NT2/D1 (cell line): ENCODE measurements at regions not wholly inside any gene's neighbourhood (a gene's known extent, or its start where the extent isn't known, plus 50 kb on each side); places are given as distances from the start of the nearest gene placed in this dataset.
"Not testable (repeated sequence)": the region's sequence is repeated elsewhere in the genome, so short reads cannot be mapped to it uniquely, and the experiment has no call there.

ENCODE experiments used
- DNase-seq: peaks from one replicate; pipeline ENCODE4 v3.0.0-alpha.2; 2011; ENCODE audit warnings: low read depth, low spot score
- H3K27me3 ChIP-seq: 2 replicates; pipeline ENCODE4 v1.6.0; 2011; ENCODE audit warnings: mild to moderate bottlenecking; ENCODE audit not compliant: insufficient read length, insufficient read depth
- H3K36me3 ChIP-seq: 2 replicates; pipeline ENCODE4 v1.6.1; 2011; ENCODE audit warnings: mild to moderate bottlenecking, low read length, mixed read lengths; ENCODE audit not compliant: insufficient read depth, insufficient read length
- H3K4me1 ChIP-seq: 2 replicates; pipeline ENCODE4 v1.5.1; 2011; ENCODE audit not compliant: insufficient read depth, insufficient read length
- H3K4me3 ChIP-seq: 2 replicates; pipeline ENCODE4 v1.5.1; 2011; ENCODE audit warnings: low read depth; ENCODE audit not compliant: insufficient read length
- H3K9ac ChIP-seq: 2 replicates; pipeline ENCODE4 v1.6.0; 2011; ENCODE audit warnings: low read depth; ENCODE audit not compliant: insufficient read length
- H3K9me3 ChIP-seq: 2 replicates; pipeline ENCODE4 v1.5.1; 2011; ENCODE audit warnings: mild to moderate bottlenecking, low read length; ENCODE audit not compliant: insufficient read depth
- SUZ12 ChIP-seq: IDR thresholded peaks from 2 replicates; pipeline ENCODE4 v1.6.1; 2011; ENCODE audit not compliant: insufficient read length, insufficient read depth; ENCODE audit errors: extremely low read depth
- YY1 ChIP-seq: IDR thresholded peaks from 2 replicates; pipeline ENCODE4 v1.6.1; 2011; ENCODE audit not compliant: insufficient read length, insufficient read depth
- ZNF274 ChIP-seq: IDR thresholded peaks from 2 replicates; pipeline ENCODE4 v1.6.1; 2011; ENCODE audit warnings: mild to moderate bottlenecking, low read depth, low read length

GRCh38 chr18:5704847-5705246 is 161.1 kb upstream of the EPB41L3 start:
- H3K4me3 ChIP-seq, result no peak overlapping the region
- no peaks in the 10 kb centered on the region for H3K36me3 ChIP-seq
- H3K27me3 ChIP-seq, result no peaks in the 10 kb centered on the region
- H3K9me3 ChIP-seq, result no peaks in the 10 kb centered on the region
- H3K9ac ChIP-seq, result no peak overlapping the region
- no peak for DNase-seq
- no peak for TF ChIP-seq ZNF274
- no peak for TF ChIP-seq YY1
- no peak for TF ChIP-seq SUZ12
- H3K4me1 ChIP-seq, result no peaks in the 10 kb centered on the region

DNA sequence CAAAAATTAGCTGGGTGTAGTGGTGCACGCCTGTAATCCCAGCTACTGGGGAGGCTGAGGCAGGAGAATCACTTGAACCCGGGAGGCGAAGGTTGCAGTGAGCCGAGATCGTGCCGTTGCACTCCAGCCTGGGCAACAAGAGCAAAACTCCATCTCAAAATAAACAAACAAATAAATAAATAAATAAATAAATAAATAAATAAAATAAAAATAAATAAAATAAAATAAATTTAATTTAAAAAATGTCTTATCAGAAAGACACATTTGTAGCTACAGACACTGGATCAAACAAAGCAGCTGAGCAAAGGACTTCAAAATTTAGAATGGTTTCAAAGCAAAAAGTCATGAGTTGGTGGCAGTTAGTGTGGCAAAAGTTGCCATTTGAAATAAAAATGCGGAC is 158.2 kb upstream of the EPB41L3 start:
- H3K9ac ChIP-seq, H3K36me3 ChIP-seq, H3K9me3 ChIP-seq, H3K4me1 ChIP-seq, H3K27me3 ChIP-seq, DNase-seq, H3K4me3 ChIP-seq: not testable (repeated sequence)

DNA sequence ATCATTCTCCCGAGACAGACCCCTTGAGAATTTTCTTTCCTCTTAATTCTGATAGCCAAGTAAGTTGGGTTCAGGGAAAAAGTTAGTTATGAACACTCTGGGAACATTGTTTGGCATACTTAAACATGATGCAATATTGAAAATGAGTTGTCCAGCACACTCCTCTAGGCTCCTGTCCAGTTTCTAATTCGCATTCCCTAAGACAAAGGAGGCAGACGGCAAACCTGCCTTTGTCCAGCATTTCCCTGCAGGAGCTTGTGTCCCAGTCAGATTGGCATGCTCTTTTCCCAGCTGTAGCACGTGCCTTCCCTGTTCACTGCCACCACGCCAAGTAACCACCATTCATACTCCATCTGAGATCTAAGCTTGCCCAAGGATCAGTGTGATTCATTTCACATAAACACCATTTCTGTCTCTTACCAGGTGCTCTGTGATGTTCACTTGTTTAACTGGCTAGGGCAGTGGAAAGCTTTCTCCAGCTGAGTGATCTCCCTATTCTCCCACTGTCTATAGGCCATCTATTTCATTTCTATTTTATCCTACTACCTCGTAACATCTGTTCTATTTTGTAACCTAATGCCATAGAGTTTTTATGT is 150.0 kb upstream of the EPB41L3 start:
- TF ChIP-seq ZNF274, result no peak
- no peak for TF ChIP-seq YY1
- no peak for TF ChIP-seq SUZ12
- no peak overlapping the region for H3K9ac ChIP-seq
- no peaks in the 10 kb centered on the region for H3K4me1 ChIP-seq
- no peaks in the 10 kb centered on the region for H3K27me3 ChIP-seq
- H3K9me3 ChIP-seq, result no peaks in the 10 kb centered on the region
- DNase-seq, result no peak
- H3K36me3 ChIP-seq, result no peaks in the 10 kb centered on the region
- H3K4me3 ChIP-seq, result no peak overlapping the region

DNA sequence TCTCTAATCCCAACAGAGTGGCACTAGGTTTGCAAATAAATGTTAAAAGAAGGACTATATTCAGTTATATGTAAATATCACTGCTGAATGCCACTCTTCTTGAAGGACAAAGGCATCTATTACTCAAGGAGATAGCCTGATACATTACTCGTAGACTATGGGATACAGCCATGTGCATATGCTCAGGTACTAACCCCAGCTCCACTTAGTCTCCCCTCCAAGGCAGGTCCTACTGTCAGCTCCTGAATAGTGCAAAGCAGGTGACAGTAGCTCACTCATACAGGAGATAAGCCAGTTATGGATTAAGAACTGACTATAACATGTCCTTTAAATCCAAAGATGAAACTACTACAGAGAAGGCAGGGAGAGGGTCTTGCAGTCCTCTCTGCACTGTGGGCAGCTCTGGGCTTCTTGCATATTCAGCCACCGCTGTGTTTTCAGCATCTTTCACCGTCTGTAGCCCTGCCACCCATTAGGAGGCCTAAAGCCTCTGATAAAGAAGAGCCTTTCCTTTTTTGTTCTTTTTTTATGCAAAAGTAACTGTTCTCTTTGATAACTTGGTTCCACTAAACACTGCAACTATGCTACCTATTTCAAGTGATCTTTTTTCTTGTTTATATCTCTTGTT is 135.1 kb upstream of the EPB41L3 start:
- H3K4me1 ChIP-seq, result no peaks in the 10 kb centered on the region
- DNase-seq, result peak; percentile 27
- no peaks in the 10 kb centered on the region for H3K36me3 ChIP-seq
- H3K9me3 ChIP-seq, result no peaks in the 10 kb centered on the region
- TF ChIP-seq SUZ12 (no peak), ZNF274 (no peak), YY1 (no peak)
- no peak overlapping the region for H3K4me3 ChIP-seq
- no peak overlapping the region for H3K9ac ChIP-seq
- no peaks in the 10 kb centered on the region for H3K27me3 ChIP-seq

DNA sequence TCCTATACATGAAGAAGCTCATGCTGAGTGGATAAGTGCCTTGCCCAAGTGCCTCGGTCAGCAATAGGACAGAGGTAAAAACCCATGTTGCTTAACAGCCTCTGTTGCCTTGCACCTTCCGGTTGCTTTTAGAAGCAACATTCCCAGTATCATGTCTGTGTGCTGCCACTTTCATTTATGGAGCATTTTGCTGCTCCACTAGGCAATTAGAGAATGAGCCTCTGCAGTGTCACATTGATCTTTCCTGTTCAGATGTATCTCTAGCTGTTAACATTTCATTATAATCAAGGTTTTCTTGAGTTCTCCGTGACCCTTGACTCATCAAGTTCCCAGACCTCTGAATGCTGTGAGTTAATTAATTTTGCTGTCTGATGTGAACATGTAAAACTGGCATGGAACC is 134.5 kb upstream of the EPB41L3 start:
- Histone ChIP-seq H3K27me3 (no peaks in the 10 kb centered on the region), H3K4me3 (no peak overlapping the region), H3K4me1 (no peaks in the 10 kb centered on the region), H3K9me3 (no peaks in the 10 kb centered on the region), H3K36me3 (no peaks in the 10 kb centered on the region), H3K9ac (no peak overlapping the region)
- no peak for DNase-seq
- no peak for TF ChIP-seq SUZ12
- TF ChIP-seq ZNF274, result no peak
- TF ChIP-seq YY1, result no peak

GRCh38 chr18:5673616-5674015 is 129.8 kb upstream of the EPB41L3 start:
- no peaks in the 10 kb centered on the region for H3K9me3 ChIP-seq
- no peak overlapping the region for H3K4me3 ChIP-seq
- H3K9ac ChIP-seq, result no peak overlapping the region
- H3K36me3 ChIP-seq, result no peaks in the 10 kb centered on the region
- no peaks in the 10 kb centered on the region for H3K4me1 ChIP-seq
- DNase-seq, result peak; percentile 5
- H3K27me3 ChIP-seq, result no peaks in the 10 kb centered on the region
- TF ChIP-seq SUZ12, result no peak
- TF ChIP-seq ZNF274, result no peak
- TF ChIP-seq YY1, result no peak

DNA sequence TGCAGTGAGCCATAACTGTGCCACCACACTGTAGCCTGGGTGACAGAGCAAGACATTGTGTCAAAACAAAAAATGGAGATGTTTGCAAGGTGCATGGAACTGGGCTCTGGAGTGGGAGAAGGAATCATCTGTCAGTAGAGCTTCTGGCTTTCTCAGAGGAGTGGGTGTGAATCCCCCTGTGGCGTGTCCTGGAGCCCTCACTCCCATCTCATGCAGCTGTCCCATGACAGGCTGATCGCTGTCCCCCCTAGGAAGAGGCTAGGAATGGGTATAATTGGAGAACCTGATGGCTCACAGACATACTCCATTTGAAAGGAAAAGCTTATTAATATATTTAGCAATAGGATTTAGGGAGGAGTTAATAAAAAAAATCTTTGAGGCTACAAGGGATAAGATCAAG is 125.8 kb upstream of the EPB41L3 start:
- H3K4me3 ChIP-seq, result no peak overlapping the region
- no peaks in the 10 kb centered on the region for H3K4me1 ChIP-seq
- TF ChIP-seq ZNF274 (no peak), YY1 (no peak), SUZ12 (no peak)
- no peaks in the 10 kb centered on the region for H3K27me3 ChIP-seq
- no peak for DNase-seq
- H3K36me3 ChIP-seq, result no peaks in the 10 kb centered on the region
- no peak overlapping the region for H3K9ac ChIP-seq
- no peaks in the 10 kb centered on the region for H3K9me3 ChIP-seq
